Stimulated activated CD8-positive, alpha-beta memory T cell treated with anti-CD3 and anti-CD28 coated beads, Interleukin-4, amount 100 ng/mL, for 1 hour (primary cell): ENCODE measurements at regions not wholly inside any gene's neighbourhood (a gene's known extent, or its start where the extent isn't known, plus 50 kb on each side); places are given as distances from the start of the nearest gene placed in this dataset.

ENCODE experiments used
- DNase-seq, 2 donors: peaks; one replicate each; pipeline ENCODE4 v3.0.0-alpha.2; 2020; ENCODE audit warnings: low read depth in 2 of 2, low spot score in 1 of 2

- DNase-seq: no peak
Observed at GRCh38 chr15:62985768-62986167, 56.8 kb upstream of the TPM1 start.

GRCh38 chr15:62986948-62987347, 55.6 kb upstream of the TPM1 start:
- DNase-seq: no peak

GRCh38 chr15:62988701-62989100, 53.8 kb upstream of the TPM1 start:
- DNase-seq: no peak

GRCh38 chr15:62989366-62990055, 53.0 kb upstream of the TPM1 start:
- no peak for DNase-seq

GRCh38 chr15:62991698-62992097, 50.8 kb upstream of the TPM1 start:
- DNase-seq: no peak

- no peak for DNase-seq
Observed at GRCh38 chr15:62992302-62992701, 50.2 kb upstream of the TPM1 start.
